ENCODE measurements at regions not wholly inside any gene's neighbourhood (a gene's known extent, or its start where the extent isn't known, plus 50 kb on each side); places are given as distances from the start of the nearest gene placed in this dataset.

GRCh38 chr2:152930501-152930900 lies 212.1 kb downstream of the ARL6IP6 start:
- Mint-ChIP-seq H3K4me3 (no peak overlapping the region), H3K27me3 (no peaks in the 10 kb centered on the region), H3K27ac (no peak overlapping the region), H3K4me1 (no peaks in the 10 kb centered on the region), H3K9me3 (ENCODE audit: insufficient read depth) (no peaks in the 10 kb centered on the region)
- no peaks in the 10 kb centered on the region for H3K36me3 ChIP-seq (replicated peaks in 1 of 2; ENCODE audit: control extremely low read depth in 1 of 2, control insufficient read depth in 1 of 2, extremely low read depth in 1 of 2, insufficient read depth in 2 of 2, low read length in 1 of 2)
- no peaks in the 10 kb centered on the region for H3K9me3 ChIP-seq (ENCODE audit: control extremely low read depth in 1 of 3, control insufficient read depth in 2 of 3, insufficient read depth in 1 of 3, low read length in 2 of 3)
- H3K4me2 ChIP-seq (replicated peaks; ENCODE audit: low read depth, low read length, poor library complexity, severe bottlenecking) = no peak overlapping the region
- WGBS (ENCODE audit: insufficient coverage) = no CpG with 5 or more reads among the region's 2 CpGs
- no peak overlapping the region for H3K4me3 ChIP-seq (ENCODE audit: control extremely low read depth in 1 of 5, extremely low read depth in 1 of 5, insufficient read depth in 1 of 5, low read depth in 2 of 5, low read length in 4 of 5)
- intact Hi-C loops (cut with micrococcal nuclease) = no loop called here
- POLR2A ChIA-PET = no interaction called here
- H3K4me1 ChIP-seq (ENCODE audit: control insufficient read depth in 2 of 2, insufficient read depth in 2 of 2, low read length in 2 of 2) = no peaks in the 10 kb centered on the region
- H4K20me1 ChIP-seq (ENCODE audit: control insufficient read depth, insufficient read depth, low read length, poor library complexity, severe bottlenecking) = no peaks in the 10 kb centered on the region
- TF ChIP-seq EZH2 (IDR thresholded peaks at IDR 0.05; ENCODE audit: borderline replicate concordance, insufficient read depth, low read depth, low read length, poor library complexity, severe bottlenecking) (no peak), CTCF (IDR thresholded peaks at IDR 0.05) (no peak)
- no peak overlapping the region for H3K9ac ChIP-seq (ENCODE audit: low read length)
- H3K79me2 ChIP-seq (ENCODE audit: control insufficient read depth, insufficient read depth, low read length) = no peaks in the 10 kb centered on the region
- no peak for DNase-seq
- CTCF ChIA-PET = no interaction called here
- no peak for ATAC-seq (ENCODE audit: low read depth)
- H3K27me3 ChIP-seq (replicated peaks in 1 of 4; ENCODE audit: control extremely low read depth in 1 of 4, control insufficient read depth in 3 of 4, insufficient read depth in 4 of 4, low read length in 3 of 4) = no peaks in the 10 kb centered on the region
- no peak overlapping the region for H2AFZ ChIP-seq (ENCODE audit: insufficient read depth, low read depth, low read length, poor library complexity, severe bottlenecking)
- H3K27ac ChIP-seq (ENCODE audit: low read length in 2 of 2) = no peak overlapping the region

GRCh38 chr2:152929628-152930027 lies 211.2 kb downstream of the ARL6IP6 start:
- Mint-ChIP-seq H3K27ac (no peak overlapping the region), H3K4me1 (no peaks in the 10 kb centered on the region), H3K4me3 (no peak overlapping the region), H3K27me3 (no peaks in the 10 kb centered on the region), H3K9me3 (ENCODE audit: insufficient read depth) (no peaks in the 10 kb centered on the region)
- no peak overlapping the region for H3K9ac ChIP-seq (ENCODE audit: low read length)
- no peak for DNase-seq
- no peak overlapping the region for H3K4me2 ChIP-seq (replicated peaks; ENCODE audit: low read depth, low read length, poor library complexity, severe bottlenecking)
- no peaks in the 10 kb centered on the region for H3K79me2 ChIP-seq (ENCODE audit: control insufficient read depth, insufficient read depth, low read length)
- no CpG with 5 or more reads among the region's 3 CpGs for WGBS (ENCODE audit: insufficient coverage)
- no peaks in the 10 kb centered on the region for H3K9me3 ChIP-seq (ENCODE audit: control extremely low read depth in 1 of 3, control insufficient read depth in 2 of 3, insufficient read depth in 1 of 3, low read length in 2 of 3)
- H3K27ac ChIP-seq (ENCODE audit: low read length in 2 of 2) = no peak overlapping the region
- CTCF ChIA-PET = no interaction called here
- H3K27me3 ChIP-seq (replicated peaks in 1 of 4; ENCODE audit: control extremely low read depth in 1 of 4, control insufficient read depth in 3 of 4, insufficient read depth in 4 of 4, low read length in 3 of 4) = no peaks in the 10 kb centered on the region
- POLR2A ChIA-PET = no interaction called here
- no peaks in the 10 kb centered on the region for H3K4me1 ChIP-seq (ENCODE audit: control insufficient read depth in 2 of 2, insufficient read depth in 2 of 2, low read length in 2 of 2)
- no peaks in the 10 kb centered on the region for H4K20me1 ChIP-seq (ENCODE audit: control insufficient read depth, insufficient read depth, low read length, poor library complexity, severe bottlenecking)
- intact Hi-C loops (cut with micrococcal nuclease) = no loop called here
- TF ChIP-seq CTCF (IDR thresholded peaks at IDR 0.05) (no peak), EZH2 (IDR thresholded peaks at IDR 0.05; ENCODE audit: borderline replicate concordance, insufficient read depth, low read depth, low read length, poor library complexity, severe bottlenecking) (no peak)
- no peak overlapping the region for H3K4me3 ChIP-seq (ENCODE audit: control extremely low read depth in 1 of 5, extremely low read depth in 1 of 5, insufficient read depth in 1 of 5, low read depth in 2 of 5, low read length in 4 of 5)
- H3K36me3 ChIP-seq (replicated peaks in 1 of 2; ENCODE audit: control extremely low read depth in 1 of 2, control insufficient read depth in 1 of 2, extremely low read depth in 1 of 2, insufficient read depth in 2 of 2, low read length in 1 of 2) = no peaks in the 10 kb centered on the region
- H2AFZ ChIP-seq (ENCODE audit: insufficient read depth, low read depth, low read length, poor library complexity, severe bottlenecking) = no peak overlapping the region
- no peak for ATAC-seq (ENCODE audit: low read depth)
